Progenitor cell of endocrine pancreas (in vitro differentiated cells): ENCODE measurements at regions not wholly inside any gene's neighbourhood (a gene's known extent, or its start where the extent isn't known, plus 50 kb on each side); places are given as distances from the start of the nearest gene placed in this dataset.

Experiments used
- DNase-seq: peaks from one replicate; pipeline ENCODE4 v3.0.0; 2021; ENCODE audit warnings: low spot score; ENCODE audit not compliant: unreplicated experiment
- H3K27ac Mint-ChIP-seq: 2 replicates; pipeline ENCODE4 v1.8.0; 2021; ENCODE audit warnings: mild to moderate bottlenecking, moderate library complexity, mixed read lengths
- H3K27me3 Mint-ChIP-seq: 2 replicates; pipeline ENCODE4 v1.8.0; 2021; ENCODE audit warnings: mixed read lengths
- H3K36me3 Mint-ChIP-seq: 2 replicates; pipeline ENCODE4 v1.8.0; 2022; ENCODE audit warnings: mixed read lengths; ENCODE audit not compliant: insufficient read depth
- H3K4me1 Mint-ChIP-seq: 2 replicates; pipeline ENCODE4 v1.8.0; 2021; ENCODE audit warnings: low read depth, mixed read lengths
- H3K4me3 Mint-ChIP-seq: 2 replicates; pipeline ENCODE4 v1.8.0; 2021; ENCODE audit warnings: low read depth, mild to moderate bottlenecking, moderate library complexity, mixed read lengths
- H3K9me3 Mint-ChIP-seq: 2 replicates; pipeline ENCODE4 v1.8.0; 2021; ENCODE audit warnings: low read depth, mixed read lengths
- TF ChIP-seq, protein P1 (sequence below): fragments of 200-600 bp; sonication (generic); IDR thresholded peaks from one replicate; pipeline ENCODE4 v1.5.0; 2021; ENCODE audit warnings: antibody characterized with exemption, mild to moderate bottlenecking; ENCODE audit not compliant: unreplicated experiment

DNA sequence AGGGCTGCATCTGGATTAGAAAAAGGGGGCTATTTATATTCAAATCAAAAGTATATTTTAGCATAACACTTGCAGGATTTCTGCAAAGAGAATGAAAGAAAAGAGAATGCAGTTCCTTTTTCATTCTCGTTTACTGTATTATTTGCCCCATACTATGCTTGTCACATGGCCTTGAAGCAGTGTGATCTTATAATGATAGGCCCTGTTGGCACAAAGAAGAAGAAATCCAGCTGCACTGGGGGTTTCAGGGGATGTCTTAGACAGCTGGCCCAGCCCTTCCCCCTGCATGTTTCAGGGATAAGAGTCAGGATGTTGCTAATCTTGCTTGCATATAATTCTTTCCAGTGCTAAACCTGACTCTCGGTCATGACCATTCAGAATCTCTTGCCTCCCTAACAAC lies 369.5 kb downstream of the SEC16B start:
- Mint-ChIP-seq H3K36me3 (no peaks in the 10 kb centered on the region), H3K27me3 (peaks cover 5% of the 10 kb centered on the region), H3K27ac (no peak overlapping the region), H3K9me3 (peaks cover 3% of the 10 kb centered on the region), H3K4me1 (no peaks in the 10 kb centered on the region), H3K4me3 (no peak overlapping the region)
- TF ChIP-seq, protein P1, sequence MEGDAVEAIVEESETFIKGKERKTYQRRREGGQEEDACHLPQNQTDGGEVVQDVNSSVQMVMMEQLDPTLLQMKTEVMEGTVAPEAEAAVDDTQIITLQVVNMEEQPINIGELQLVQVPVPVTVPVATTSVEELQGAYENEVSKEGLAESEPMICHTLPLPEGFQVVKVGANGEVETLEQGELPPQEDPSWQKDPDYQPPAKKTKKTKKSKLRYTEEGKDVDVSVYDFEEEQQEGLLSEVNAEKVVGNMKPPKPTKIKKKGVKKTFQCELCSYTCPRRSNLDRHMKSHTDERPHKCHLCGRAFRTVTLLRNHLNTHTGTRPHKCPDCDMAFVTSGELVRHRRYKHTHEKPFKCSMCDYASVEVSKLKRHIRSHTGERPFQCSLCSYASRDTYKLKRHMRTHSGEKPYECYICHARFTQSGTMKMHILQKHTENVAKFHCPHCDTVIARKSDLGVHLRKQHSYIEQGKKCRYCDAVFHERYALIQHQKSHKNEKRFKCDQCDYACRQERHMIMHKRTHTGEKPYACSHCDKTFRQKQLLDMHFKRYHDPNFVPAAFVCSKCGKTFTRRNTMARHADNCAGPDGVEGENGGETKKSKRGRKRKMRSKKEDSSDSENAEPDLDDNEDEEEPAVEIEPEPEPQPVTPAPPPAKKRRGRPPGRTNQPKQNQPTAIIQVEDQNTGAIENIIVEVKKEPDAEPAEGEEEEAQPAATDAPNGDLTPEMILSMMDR, result no peak
- DNase-seq, result no peak

DNA sequence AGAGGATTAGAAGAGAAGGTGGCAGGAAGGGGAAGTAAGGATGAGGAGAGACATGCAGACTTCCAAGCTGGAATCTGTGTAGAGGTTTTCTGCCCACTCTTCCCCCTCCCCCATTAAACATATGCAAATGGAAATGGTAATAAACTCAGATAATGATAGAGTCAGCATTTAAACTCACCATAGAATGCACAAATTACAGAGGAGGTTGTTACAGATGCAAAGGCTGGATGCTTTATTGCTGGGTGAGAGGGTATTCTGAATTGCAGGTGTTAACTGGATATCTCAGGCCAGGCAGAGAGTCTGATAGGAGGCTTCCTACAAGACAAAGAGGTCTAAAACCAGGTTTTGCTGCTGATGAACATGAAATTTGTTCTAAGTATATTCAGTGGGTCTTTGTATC lies 372.5 kb downstream of the SEC16B start:
- Mint-ChIP-seq H3K4me1 (peaks cover 2% of the 10 kb centered on the region), H3K9me3 (no peaks in the 10 kb centered on the region), H3K27ac (no peak overlapping the region), H3K4me3 (no peak overlapping the region), H3K36me3 (no peaks in the 10 kb centered on the region), H3K27me3 (peaks cover 5% of the 10 kb centered on the region)
- TF ChIP-seq, protein P1, result no peak
- DNase-seq, result no peak

DNA sequence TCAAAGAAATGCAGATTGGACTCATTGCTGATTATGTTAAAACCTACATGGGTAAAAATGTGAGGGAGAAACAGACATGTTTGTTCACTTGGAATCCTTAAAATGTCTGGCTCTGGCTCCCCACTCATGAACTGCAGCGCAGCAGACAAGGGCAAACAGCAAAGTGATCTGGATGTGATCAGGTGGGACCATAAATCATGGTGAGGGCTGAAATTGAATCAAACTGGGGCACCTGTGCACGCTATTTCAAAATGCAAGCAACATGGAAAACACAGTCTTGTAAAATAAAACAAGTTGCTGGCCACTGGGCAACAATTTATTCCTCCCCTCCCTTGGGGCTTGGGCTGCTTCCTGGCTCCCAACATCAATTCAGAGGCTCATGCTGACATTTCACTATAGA lies 373.4 kb downstream of the SEC16B start:
- Mint-ChIP-seq H3K27ac (no peak overlapping the region), H3K27me3 (peaks cover 5% of the 10 kb centered on the region), H3K9me3 (no peaks in the 10 kb centered on the region), H3K4me1 (peaks cover 3% of the 10 kb centered on the region), H3K36me3 (no peaks in the 10 kb centered on the region), H3K4me3 (no peak overlapping the region)
- TF ChIP-seq, protein P1, result no peak
- DNase-seq, result no peak

DNA sequence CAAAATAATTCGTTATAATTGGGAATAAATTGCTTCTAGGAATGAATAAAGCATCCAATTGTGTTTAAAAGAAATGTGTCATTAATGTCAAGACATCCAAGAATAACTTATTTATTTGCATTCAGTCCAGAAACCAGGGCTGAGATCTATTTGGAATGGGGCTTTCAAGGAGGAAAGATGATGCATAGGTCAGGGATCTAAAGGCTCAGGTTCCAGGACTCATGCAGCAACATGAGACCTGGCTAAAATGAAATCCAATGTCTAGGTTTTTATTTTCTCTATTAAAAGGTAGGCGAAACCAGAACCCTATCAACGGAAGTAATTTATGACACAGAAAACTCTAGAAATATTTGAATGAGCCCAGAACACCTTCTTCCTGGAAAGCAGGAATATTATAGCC lies 376.8 kb downstream of the SEC16B start:
- Mint-ChIP-seq H3K4me3 (no peak overlapping the region), H3K36me3 (no peaks in the 10 kb centered on the region), H3K4me1 (peaks cover 13% of the 10 kb centered on the region), H3K9me3 (no peaks in the 10 kb centered on the region), H3K27ac (no peak overlapping the region), H3K27me3 (peaks cover 5% of the 10 kb centered on the region)
- TF ChIP-seq, protein P1, result no peak
- no peak for DNase-seq

DNA sequence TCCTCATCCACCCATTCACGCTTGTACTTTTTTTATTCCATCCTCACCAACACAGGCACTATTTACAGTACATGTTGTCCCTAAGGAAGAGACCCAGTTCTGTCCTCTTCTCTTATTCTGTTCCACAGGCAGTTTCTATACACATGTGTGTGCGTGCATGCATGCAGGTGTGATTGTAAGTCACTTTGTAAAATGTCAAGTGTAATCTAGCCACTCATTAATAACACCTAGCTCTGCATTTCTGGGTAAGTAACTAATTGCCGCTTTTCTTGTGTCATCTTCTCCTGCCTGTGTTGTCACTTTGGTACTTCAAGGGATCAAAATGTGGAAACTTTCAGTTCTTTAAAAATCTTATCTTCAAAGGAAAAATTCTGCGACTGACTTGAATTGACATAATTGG lies 377.2 kb downstream of the SEC16B start:
- DNase-seq, result no peak
- H3K4me1 Mint-ChIP-seq, result peaks cover 14% of the 10 kb centered on the region
- TF ChIP-seq, protein P1, result no peak
- no peak overlapping the region for H3K4me3 Mint-ChIP-seq
- no peak overlapping the region for H3K27ac Mint-ChIP-seq
- peaks cover 5% of the 10 kb centered on the region for H3K27me3 Mint-ChIP-seq
- H3K9me3 Mint-ChIP-seq, result no peaks in the 10 kb centered on the region
- no peaks in the 10 kb centered on the region for H3K36me3 Mint-ChIP-seq

DNA sequence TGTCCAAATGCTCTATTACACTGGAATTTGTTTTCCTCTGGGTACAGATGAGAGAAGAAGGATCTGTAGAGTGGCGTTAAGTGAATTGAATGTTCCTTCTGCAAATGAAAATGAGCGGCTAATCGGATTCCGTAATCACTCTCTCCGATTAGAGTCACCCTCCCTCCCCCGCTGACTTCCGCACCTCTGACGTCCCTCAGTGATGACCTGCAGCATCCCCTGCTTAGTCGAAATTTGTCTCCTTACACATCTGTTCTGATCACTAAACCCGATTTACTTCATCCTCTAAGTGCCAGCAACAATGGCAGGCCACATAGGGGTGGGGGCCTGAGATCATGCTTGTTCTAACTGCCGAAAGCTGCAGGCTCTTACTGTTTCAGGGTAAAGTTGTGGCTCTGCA lies 378.7 kb downstream of the SEC16B start:
- Mint-ChIP-seq H3K27me3 (no peaks in the 10 kb centered on the region), H3K36me3 (no peaks in the 10 kb centered on the region), H3K27ac (no peak overlapping the region), H3K4me1 (peaks cover 25% of the 10 kb centered on the region), H3K4me3 (no peak overlapping the region), H3K9me3 (no peaks in the 10 kb centered on the region)
- TF ChIP-seq, protein P1, result no peak
- no peak for DNase-seq
